Uterus (tissue), 3 donors: ENCODE measurements at regions not wholly inside any gene's neighbourhood (a gene's known extent, or its start where the extent isn't known, plus 50 kb on each side); places are given as distances from the start of the nearest gene placed in this dataset.

Source experiments
- DNase-seq, 2 donors: peaks; one replicate each; pipeline ENCODE4 v3.0.0-alpha.2; 2019 to 2020
- H3K27ac ChIP-seq, 2 donors: fragments of 200-600 bp; sonication (generic); 1 replicate in 1 of 2; 2 replicates in 1 of 2; pipeline ENCODE4 v1.5.1; 2016 to 2018
- H3K27me3 ChIP-seq, 2 donors: fragments of 200-600 bp; sonication (generic); one replicate each; pipeline ENCODE4 v1.5.1; 2018 to 2019; ENCODE audit warnings: control low read depth in 1 of 2
- H3K36me3 ChIP-seq, 2 donors: fragments of 200-600 bp; sonication (generic); one replicate each; pipeline ENCODE4 v1.5.1; 2019; ENCODE audit warnings: control low read depth in 1 of 2
- H3K4me1 ChIP-seq, 2 donors: fragments of 200-600 bp; sonication (generic); one replicate each; pipeline ENCODE4 v1.5.1; 2018 to 2019; ENCODE audit warnings: control low read depth in 1 of 2
- H3K4me3 ChIP-seq, 2 donors: fragments of 200-600 bp; sonication (generic); 1 replicate in 1 of 2; 2 replicates in 1 of 2; pipeline ENCODE4 v1.5.1; 2018 to 2019; ENCODE audit warnings: mild to moderate bottlenecking in 1 of 2
- H3K9me3 ChIP-seq, 2 donors: fragments of 200-600 bp; sonication (generic); one replicate each; pipeline ENCODE4 v1.5.1; 2019; ENCODE audit warnings: control low read depth in 1 of 2
- POLR2A ChIP-seq, 2 donors: fragments of 450-650 bp; IDR thresholded peaks; one replicate each; pipeline ENCODE4 v1.6.1; 2016; ENCODE audit warnings: antibody characterized with exemption in 2 of 2, mild to moderate bottlenecking in 1 of 2, moderate library complexity in 1 of 2
- intact Hi-C: fragments of 100-400 bp; cut with DNase I; formaldehyde crosslinking; loops from one replicate; pipeline ENCODE4 v1.15.1; 2023; ENCODE audit warnings: low total_unique reads
- TF ChIP-seq, protein P1 (sequence below), 4 experiments: fragments of 200-600 bp in 2 of 4; fragments of 450-650 bp in 2 of 4; sonication (generic) in 2 of 4; IDR thresholded peaks; one replicate each; pipeline ENCODE4 v1.5.1; 2016 to 2019; ENCODE audit warnings: antibody characterized with exemption in 4 of 4, mild to moderate bottlenecking in 2 of 4, moderate library complexity in 1 of 4
- donor health status: DM: yes; HTN: yes; CAD: no.

- intact Hi-C loops: no loop called here
- Histone ChIP-seq H3K27ac (no peak overlapping the region), H3K4me1 (no peaks in the 10 kb centered on the region), H3K9me3 (no peaks in the 10 kb centered on the region), H3K27me3 (peaks cover 0 to 5% of the 10 kb centered on the region in 2 donors), H3K4me3 (no peak overlapping the region), H3K36me3 (no peaks in the 10 kb centered on the region)
- TF ChIP-seq, protein P1, sequence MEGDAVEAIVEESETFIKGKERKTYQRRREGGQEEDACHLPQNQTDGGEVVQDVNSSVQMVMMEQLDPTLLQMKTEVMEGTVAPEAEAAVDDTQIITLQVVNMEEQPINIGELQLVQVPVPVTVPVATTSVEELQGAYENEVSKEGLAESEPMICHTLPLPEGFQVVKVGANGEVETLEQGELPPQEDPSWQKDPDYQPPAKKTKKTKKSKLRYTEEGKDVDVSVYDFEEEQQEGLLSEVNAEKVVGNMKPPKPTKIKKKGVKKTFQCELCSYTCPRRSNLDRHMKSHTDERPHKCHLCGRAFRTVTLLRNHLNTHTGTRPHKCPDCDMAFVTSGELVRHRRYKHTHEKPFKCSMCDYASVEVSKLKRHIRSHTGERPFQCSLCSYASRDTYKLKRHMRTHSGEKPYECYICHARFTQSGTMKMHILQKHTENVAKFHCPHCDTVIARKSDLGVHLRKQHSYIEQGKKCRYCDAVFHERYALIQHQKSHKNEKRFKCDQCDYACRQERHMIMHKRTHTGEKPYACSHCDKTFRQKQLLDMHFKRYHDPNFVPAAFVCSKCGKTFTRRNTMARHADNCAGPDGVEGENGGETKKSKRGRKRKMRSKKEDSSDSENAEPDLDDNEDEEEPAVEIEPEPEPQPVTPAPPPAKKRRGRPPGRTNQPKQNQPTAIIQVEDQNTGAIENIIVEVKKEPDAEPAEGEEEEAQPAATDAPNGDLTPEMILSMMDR (IDR thresholded peaks at IDR 0.05): no peak
- TF ChIP-seq POLR2A (IDR thresholded peaks at IDR 0.05): no peak
- DNase-seq: no peak
Observed at GRCh38 chr4:166324321-166324720, 451.3 kb downstream of the TLL1 start.

DNA sequence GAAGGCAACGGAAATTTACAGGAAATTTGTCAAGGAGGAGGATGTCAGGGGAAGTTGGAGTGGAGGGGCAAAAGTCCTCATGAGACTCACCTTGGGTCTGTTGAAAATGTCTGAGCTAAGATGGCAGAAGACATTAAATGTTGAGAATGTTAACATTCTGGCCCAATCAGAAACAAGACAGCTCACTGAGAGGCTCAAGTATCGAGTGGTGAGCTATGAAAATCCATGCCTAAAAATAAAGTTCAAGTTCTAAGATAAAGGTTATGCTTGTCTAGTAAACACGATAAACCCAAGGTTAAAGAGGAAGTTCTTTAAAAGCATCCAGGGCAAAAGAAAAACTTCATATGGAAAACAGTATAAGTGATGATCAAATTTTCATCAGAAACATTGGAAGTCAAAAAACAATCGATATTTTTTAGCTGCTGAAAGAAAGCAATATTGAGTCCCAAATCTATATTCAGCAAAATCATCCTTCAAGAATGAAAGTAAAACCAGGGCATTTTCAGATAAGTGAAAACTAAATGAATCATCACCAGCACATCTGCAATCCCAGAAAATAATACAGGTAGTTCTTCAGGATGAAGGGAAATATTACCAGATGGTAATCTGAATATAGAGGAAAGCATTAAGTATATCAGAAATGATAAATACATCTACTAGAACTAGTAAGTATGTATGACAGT is 462.4 kb downstream of the TLL1 start:
- no peaks in the 10 kb centered on the region for H3K4me1 ChIP-seq
- no peaks in the 10 kb centered on the region for H3K27me3 ChIP-seq
- H3K4me3 ChIP-seq: no peak overlapping the region
- no peaks in the 10 kb centered on the region for H3K9me3 ChIP-seq
- intact Hi-C loops: no loop called here
- no peak overlapping the region for H3K27ac ChIP-seq
- TF ChIP-seq, protein P1 (IDR thresholded peaks at IDR 0.05): no peak
- no peak for TF ChIP-seq POLR2A (IDR thresholded peaks at IDR 0.05)
- no peaks in the 10 kb centered on the region for H3K36me3 ChIP-seq
- DNase-seq: no peak

DNA sequence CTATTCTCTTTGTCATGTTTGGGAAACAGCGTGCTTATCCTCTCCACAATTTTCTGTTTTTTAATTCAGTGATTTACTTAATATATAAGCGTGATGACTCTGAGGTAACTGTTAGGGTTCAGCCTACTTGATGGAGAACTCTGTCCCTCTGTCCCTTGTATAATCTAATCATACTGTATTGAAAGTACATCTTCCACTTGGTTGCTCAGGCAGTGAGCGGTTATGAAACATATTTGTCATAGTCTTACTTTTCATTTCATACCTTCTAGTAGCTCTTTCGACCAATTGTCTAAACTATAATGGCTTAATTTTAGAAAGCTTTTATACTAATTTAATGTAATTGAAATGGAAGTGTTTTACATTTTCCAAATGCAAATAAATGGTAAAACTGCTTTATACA is 469.0 kb downstream of the TLL1 start:
- Histone ChIP-seq H3K4me3 (no peak overlapping the region), H3K27me3 (no peaks in the 10 kb centered on the region), H3K27ac (no peak overlapping the region), H3K36me3 (no peaks in the 10 kb centered on the region), H3K9me3 (no peaks in the 10 kb centered on the region), H3K4me1 (no peaks in the 10 kb centered on the region)
- intact Hi-C loops: no loop called here
- TF ChIP-seq, protein P1 (IDR thresholded peaks at IDR 0.05): no peak
- no peak for TF ChIP-seq POLR2A (IDR thresholded peaks at IDR 0.05)
- no peak for DNase-seq

GRCh38 chr4:166363198-166363597 is 490.2 kb downstream of the TLL1 start:
- H3K4me1 ChIP-seq: no peaks in the 10 kb centered on the region
- intact Hi-C loops: no loop called here
- no peak for DNase-seq
- H3K9me3 ChIP-seq: no peaks in the 10 kb centered on the region
- no peak overlapping the region for H3K4me3 ChIP-seq
- no peak overlapping the region for H3K27ac ChIP-seq
- no peaks in the 10 kb centered on the region for H3K27me3 ChIP-seq
- no peaks in the 10 kb centered on the region for H3K36me3 ChIP-seq
- TF ChIP-seq, protein P1 (IDR thresholded peaks at IDR 0.05): no peak
- TF ChIP-seq POLR2A (IDR thresholded peaks at IDR 0.05): no peak

DNA sequence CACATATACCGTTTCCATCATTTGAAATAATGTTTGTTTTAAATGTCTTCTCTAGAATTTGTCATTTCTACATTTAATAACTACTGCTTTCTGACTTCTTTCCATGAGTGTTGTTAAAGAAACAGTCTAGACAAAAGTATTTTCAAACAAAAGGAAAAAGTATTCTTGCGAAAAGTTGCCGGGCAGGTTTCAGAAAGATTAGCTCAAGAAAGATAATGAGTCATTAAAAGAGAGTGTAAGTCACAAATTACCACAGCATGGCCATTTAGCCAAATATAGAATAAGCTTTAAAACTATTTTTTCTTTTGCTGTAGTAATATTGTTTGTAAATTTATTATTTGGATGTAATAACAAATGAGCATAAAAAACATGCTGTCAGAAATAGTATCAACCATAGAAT is 493.0 kb downstream of the TLL1 start:
- Histone ChIP-seq H3K4me1 (no peaks in the 10 kb centered on the region), H3K4me3 (no peak overlapping the region), H3K36me3 (no peaks in the 10 kb centered on the region), H3K27ac (no peak overlapping the region), H3K9me3 (no peaks in the 10 kb centered on the region), H3K27me3 (no peaks in the 10 kb centered on the region)
- TF ChIP-seq, protein P1 (IDR thresholded peaks at IDR 0.05): no peak
- no peak for TF ChIP-seq POLR2A (IDR thresholded peaks at IDR 0.05)
- intact Hi-C loops: no loop called here
- no peak for DNase-seq
